GM21786 (cell line): ENCODE measurements at regions not wholly inside any gene's neighbourhood (a gene's known extent, or its start where the extent isn't known, plus 50 kb on each side); places are given as distances from the start of the nearest gene placed in this dataset.

Source experiments
- ATAC-seq: cut with Tn5 transposase; IDR thresholded peaks from one replicate; pipeline ENCODE4 v1.9.1; 2021; ENCODE audit not compliant: unreplicated experiment

- ATAC-seq: no peak
Observed at GRCh38 chr6:104239971-104240370, 619.7 kb downstream of the HACE1 start.

GRCh38 chr6:104229057-104229456, 630.7 kb downstream of the HACE1 start:
- no peak for ATAC-seq

- no peak for ATAC-seq
Observed at GRCh38 chr6:104227508-104227907, 632.2 kb downstream of the HACE1 start.

- ATAC-seq: no peak
Observed at GRCh38 chr6:104226790-104227446, 632.8 kb downstream of the HACE1 start.

- no peak for ATAC-seq
Observed at GRCh38 chr6:104218116-104218515, 641.6 kb downstream of the HACE1 start.

GRCh38 chr6:104214901-104215300, 644.8 kb downstream of the HACE1 start:
- no peak for ATAC-seq

GRCh38 chr6:104212977-104213668, 646.6 kb downstream of the HACE1 start:
- ATAC-seq: no peak

GRCh38 chr6:104207635-104208034, 652.1 kb downstream of the HACE1 start:
- no peak for ATAC-seq

- no peak for ATAC-seq
Observed at GRCh38 chr6:104201557-104201956, 658.2 kb downstream of the HACE1 start.

- ATAC-seq: no peak
Observed at GRCh38 chr6:104187616-104188015, 672.1 kb downstream of the HACE1 start.

GRCh38 chr6:104186831-104187230, 672.9 kb downstream of the HACE1 start:
- no peak for ATAC-seq

- no peak for ATAC-seq
Observed at GRCh38 chr6:104183816-104184435, 675.8 kb downstream of the HACE1 start.

GRCh38 chr6:104182811-104183210, 676.9 kb downstream of the HACE1 start:
- no peak for ATAC-seq

- no peak for ATAC-seq
Observed at GRCh38 chr6:104173668-104174067, 686.1 kb downstream of the HACE1 start.

GRCh38 chr6:104170401-104170800, 689.3 kb downstream of the HACE1 start:
- ATAC-seq: no peak

GRCh38 chr6:104166055-104166668, 693.6 kb downstream of the HACE1 start:
- no peak for ATAC-seq

GRCh38 chr6:104162036-104162669, 697.6 kb downstream of the HACE1 start:
- ATAC-seq: no peak

GRCh38 chr6:104159045-104159618, 700.6 kb downstream of the HACE1 start:
- ATAC-seq: peak; percentile 65

GRCh38 chr6:104143757-104144156, 716.0 kb downstream of the HACE1 start:
- ATAC-seq: no peak

GRCh38 chr6:104134876-104135275, 724.8 kb downstream of the HACE1 start:
- ATAC-seq: no peak

- no peak for ATAC-seq
Observed at GRCh38 chr6:104130343-104130742, 729.4 kb downstream of the HACE1 start.
